NB4 (cell line): ENCODE measurements at regions not wholly inside any gene's neighbourhood (a gene's known extent, or its start where the extent isn't known, plus 50 kb on each side); places are given as distances from the start of the nearest gene placed in this dataset.

Experiments
- CTCF ChIP-seq: IDR thresholded peaks from one replicate; pipeline ENCODE4 v1.5.1; 2012; ENCODE audit warnings: low read depth, low read length
- MAX ChIP-seq: IDR thresholded peaks from 2 replicates; pipeline ENCODE4 v1.6.1; 2011; ENCODE audit warnings: low read depth, low read length
- POLR2A ChIP-seq: IDR thresholded peaks from 2 replicates; pipeline ENCODE4 v1.6.1; 2011; ENCODE audit warnings: mild to moderate bottlenecking; ENCODE audit not compliant: insufficient read length; ENCODE audit errors: extremely low read depth

- TF ChIP-seq POLR2A (no peak), CTCF (no peak), MAX (no peak)
These were observed 488.4 kb downstream of the ENC1 start for GRCh38 chr5:74152136-74152535.
